Spleen (tissue), 11 donors: ENCODE measurements at regions not wholly inside any gene's neighbourhood (a gene's known extent, or its start where the extent isn't known, plus 50 kb on each side); places are given as distances from the start of the nearest gene placed in this dataset.

Source experiments
- DNase-seq: peaks from one replicate; pipeline ENCODE4 v3.0.0-alpha.2; 2020
- H3K27ac ChIP-seq, 8 donors: fragments of 200-600 bp; sonication (generic) in 7 of 8; 1 replicate in 4 of 8; 2 replicates in 4 of 8; pipeline versions ENCODE4 v1.5.0 to v1.8.0; 2016 to 2021; ENCODE audit warnings: inconsistent platforms in 4 of 8, mild to moderate bottlenecking in 4 of 8, moderate library complexity in 1 of 8
- H3K27me3 ChIP-seq, 7 donors: fragments of 200-600 bp; sonication (generic) in 6 of 7; replicated peaks in 1 of 7; 1 replicate in 4 of 7; 2 replicates in 3 of 7; pipeline versions ENCODE4 v1.5.0 to v1.8.0; 2016 to 2021; ENCODE audit warnings: inconsistent platforms in 3 of 7, mild to moderate bottlenecking in 1 of 7
- H3K36me3 ChIP-seq, 6 donors: fragments of 200-600 bp; sonication (generic) in 5 of 6; 1 replicate in 4 of 6; 2 replicates in 2 of 6; pipeline versions ENCODE4 v1.5.0 to v1.8.0; 2016 to 2021; ENCODE audit warnings: inconsistent platforms in 2 of 6
- H3K4me1 ChIP-seq, 6 donors: fragments of 200-600 bp; sonication (generic) in 5 of 6; 1 replicate in 3 of 6; 2 replicates in 3 of 6; pipeline versions ENCODE4 v1.5.0 to v1.8.0; 2016 to 2021; ENCODE audit warnings: inconsistent platforms in 3 of 6
- H3K4me3 ChIP-seq, 8 donors: fragments of 200-600 bp; sonication (generic) in 7 of 8; 1 replicate in 4 of 8; 2 replicates in 4 of 8; pipeline versions ENCODE4 v1.5.0 to v1.8.0; 2016 to 2021; ENCODE audit warnings: inconsistent platforms in 4 of 8, mild to moderate bottlenecking in 4 of 8, moderate library complexity in 2 of 8
- H3K9me3 ChIP-seq, 8 donors: fragments of 200-600 bp; sonication (generic) in 7 of 8; 1 replicate in 4 of 8; 2 replicates in 4 of 8; pipeline versions ENCODE4 v1.5.0 to v1.8.0; 2016 to 2021; ENCODE audit warnings: inconsistent platforms in 4 of 8
- CTCF ChIP-seq, 11 experiments: fragments of 200-600 bp in 7 of 11; fragments of 450-650 bp in 4 of 11; sonication (generic) in 4 of 11; IDR thresholded peaks in 8 of 11; conservative IDR thresholded peaks in 3 of 11; 1 replicate in 7 of 11; 2 replicates in 4 of 11; pipeline versions ENCODE4 v1.4.0 to v1.8.0; 2016 to 2021; ENCODE audit warnings: antibody characterized with exemption in 11 of 11, inconsistent platforms in 4 of 11, mild to moderate bottlenecking in 1 of 11
- POLR2A ChIP-seq, 3 donors: fragments of 450-650 bp; IDR thresholded peaks; one replicate each; pipeline ENCODE4 v1.5.1; 2017; ENCODE audit warnings: antibody characterized with exemption in 3 of 3, mild to moderate bottlenecking in 1 of 3
- POLR2AphosphoS5 ChIP-seq, 3 donors: sonication (generic); formaldehyde crosslinking; IDR thresholded peaks; one replicate each; pipeline ENCODE4 v1.5.1; 2017; ENCODE audit warnings: antibody characterized with exemption in 3 of 3
- WGBS, 5 donors: extraction: QIAGEN DNeasy Blood & Tissue Kit in 3 of 5; methylation state at CpG; one replicate each; pipeline versions ENCODE4 v1.1.5 to v1.1.7; 2013 to 2018; 5-methylcytosine and 5-hydroxymethylcytosine counted together
- intact Hi-C: fragments of 100-400 bp; cut with DNase I; formaldehyde crosslinking; loops from one replicate; pipeline ENCODE4 v1.15.0; 2023; ENCODE audit warnings: low total_unique reads
- donor health status: healthy with polysubstance abuse.
- donor health status: DM: no; HTN: no; CAD: no; lungs with moderate emphysema.
- donor health status: DM: no; HTN: no; CAD: no.
- donor health status: Bipolar disorder and iron deficiency.
- donor health status: healthy.
- donor health status: DM: no; HTN: no; CAD: no.
- donor health status: DM: yes; HTN: yes; CAD: no.

DNA sequence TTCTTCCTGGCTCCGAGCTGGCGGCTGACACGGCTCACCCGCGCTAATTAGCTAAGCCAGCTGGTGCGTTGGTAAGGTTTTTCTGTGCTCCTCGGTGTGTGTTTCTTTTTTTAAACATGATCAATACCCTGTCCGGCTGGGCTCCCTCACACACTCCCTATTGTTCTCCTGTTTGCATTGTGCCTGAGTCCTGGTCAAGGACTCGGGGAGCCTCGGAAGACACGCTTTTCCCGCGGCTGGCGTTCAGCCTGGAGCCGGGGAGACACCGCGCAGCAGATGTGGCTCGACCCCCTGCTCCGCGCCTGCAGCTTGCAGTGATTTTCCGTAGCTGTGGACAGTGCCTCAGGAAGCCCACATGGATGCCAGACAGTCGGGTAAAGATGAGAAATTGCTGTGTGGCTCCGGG lies 454.9 kb upstream of the CADM1 start:
- Histone ChIP-seq H3K27me3 (peaks cover 0 to 53% (median 4%) of the 10 kb centered on the region in 7 donors), H3K4me3 (no peak overlapping the region), H3K9me3 (no peaks in the 10 kb centered on the region), H3K36me3 (no peaks in the 10 kb centered on the region), H3K27ac (no peak overlapping the region), H3K4me1 (no peaks in the 10 kb centered on the region)
- intact Hi-C loops = no loop called here
- TF ChIP-seq POLR2AphosphoS5 (IDR thresholded peaks at IDR 0.05) (no peak), CTCF (IDR thresholded peaks at IDR 0.05 in 8 of 11, conservative IDR thresholded peaks at IDR 0.05 in 3 of 11) (no peak), POLR2A (IDR thresholded peaks at IDR 0.05) (no peak)
- no peak for DNase-seq
- 53 to 67% (median 62%) methylated on average over 20 to 23 of the region's 23 CpGs for WGBS, 5 donors

DNA sequence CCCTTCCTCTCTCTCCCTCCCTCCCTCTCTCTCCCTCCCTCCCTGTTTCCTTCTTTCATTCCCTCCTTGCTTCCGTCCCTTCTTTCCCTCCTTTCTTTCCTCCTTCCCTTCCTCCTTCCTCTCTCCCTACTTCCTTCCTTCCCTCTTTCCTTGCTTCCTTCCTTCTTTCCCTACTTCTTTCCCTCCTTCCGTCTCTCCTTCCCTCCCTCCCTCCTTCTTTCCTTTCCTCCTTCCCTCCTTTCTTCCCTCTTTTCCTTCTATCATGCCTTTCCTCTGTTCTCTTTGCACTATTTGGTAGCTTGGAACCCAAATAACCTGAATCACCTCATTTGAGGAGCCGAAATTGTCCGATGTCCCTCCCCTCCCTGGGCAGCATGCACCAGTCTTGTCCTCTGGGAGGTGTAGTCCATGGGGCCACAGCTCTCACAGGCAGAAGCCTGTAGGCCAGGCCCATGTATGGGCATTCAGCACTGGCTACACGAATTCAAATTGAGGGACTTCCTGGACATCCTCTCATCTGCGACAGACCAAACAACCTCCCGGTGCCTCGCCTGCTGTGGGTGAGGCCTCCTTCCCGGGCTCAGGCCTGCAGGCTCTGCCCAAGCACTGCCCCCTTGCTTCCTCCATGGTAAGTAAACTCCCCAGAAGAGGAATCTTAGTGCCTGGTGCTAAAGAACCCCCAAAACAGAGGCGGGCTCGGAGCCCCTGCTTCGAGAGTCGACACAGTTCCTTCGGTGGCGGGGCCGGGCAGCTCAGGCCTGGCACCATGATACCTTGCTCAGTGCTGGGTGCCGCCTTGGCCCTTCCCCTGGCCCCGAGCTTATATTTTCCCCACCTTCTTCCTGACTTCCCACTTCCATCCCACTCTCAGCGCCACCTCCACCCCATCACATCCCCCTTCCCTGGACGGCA lies 454.1 kb upstream of the CADM1 start:
- DNase-seq = no peak
- intact Hi-C loops = no loop called here

GRCh38 chr11:115955803-115956202 lies 451.6 kb upstream of the CADM1 start:
- no peak for DNase-seq
- 79 to 89% (median 83%) methylated on average over 2 of the region's 2 CpGs for WGBS, 5 donors
- Histone ChIP-seq H3K4me3 (no peak overlapping the region), H3K9me3 (peaks cover 0 to 19% (median 14%) of the 10 kb centered on the region in 8 donors), H3K27me3 (peaks cover 0 to 41% (median 4%) of the 10 kb centered on the region in 7 donors), H3K4me1 (no peaks in the 10 kb centered on the region), H3K36me3 (no peaks in the 10 kb centered on the region), H3K27ac (no peak overlapping the region)
- TF ChIP-seq CTCF (IDR thresholded peaks at IDR 0.05 in 8 of 11, conservative IDR thresholded peaks at IDR 0.05 in 3 of 11) = no peak
- TF ChIP-seq POLR2A (IDR thresholded peaks at IDR 0.05) = no peak
- no peak for TF ChIP-seq POLR2AphosphoS5 (IDR thresholded peaks at IDR 0.05)
- intact Hi-C loops = no loop called here

More for the DNA sequence above, 454.1 kb upstream of the CADM1 start:
- Histone ChIP-seq H3K36me3 (no peaks in the 10 kb centered on the region), H3K9me3 (no peaks in the 10 kb centered on the region), H3K4me3 (no peak overlapping the region), H3K27me3 (peaks cover 0 to 53% (median 4%) of the 10 kb centered on the region in 7 donors), H3K27ac (no peak overlapping the region), H3K4me1 (no peaks in the 10 kb centered on the region)
- TF ChIP-seq POLR2AphosphoS5 (IDR thresholded peaks at IDR 0.05) = no peak
- no peak for TF ChIP-seq POLR2A (IDR thresholded peaks at IDR 0.05)
- TF ChIP-seq CTCF (IDR thresholded peaks at IDR 0.05 in 8 of 11, conservative IDR thresholded peaks at IDR 0.05 in 3 of 11) = no peak
- WGBS, 5 donors = 78 to 86% (median 82%) methylated on average over 20 of the region's 20 CpGs

GRCh38 chr11:115950660-115951059 lies 446.4 kb upstream of the CADM1 start:
- no peak for DNase-seq
- intact Hi-C loops = no loop called here
- H3K27ac ChIP-seq = no peak overlapping the region
- TF ChIP-seq CTCF (IDR thresholded peaks at IDR 0.05 in 8 of 11, conservative IDR thresholded peaks at IDR 0.05 in 3 of 11) = no peak
- TF ChIP-seq POLR2A (IDR thresholded peaks at IDR 0.05) = no peak
- no peak for TF ChIP-seq POLR2AphosphoS5 (IDR thresholded peaks at IDR 0.05)
- H3K9me3 ChIP-seq = peaks cover 0 to 38% (median 32%) of the 10 kb centered on the region in 8 donors
- WGBS, 5 donors = 80 to 92% (median 87%) methylated on average over 2 of the region's 2 CpGs
- no peak overlapping the region for H3K4me3 ChIP-seq
- H3K27me3 ChIP-seq = peaks cover 0 to 9% (median 0%) of the 10 kb centered on the region in 7 donors
- no peaks in the 10 kb centered on the region for H3K4me1 ChIP-seq
- H3K36me3 ChIP-seq = no peaks in the 10 kb centered on the region
